ENCODE measurements at regions not wholly inside any gene's neighbourhood (a gene's known extent, or its start where the extent isn't known, plus 50 kb on each side); places are given as distances from the start of the nearest gene placed in this dataset.

DNA sequence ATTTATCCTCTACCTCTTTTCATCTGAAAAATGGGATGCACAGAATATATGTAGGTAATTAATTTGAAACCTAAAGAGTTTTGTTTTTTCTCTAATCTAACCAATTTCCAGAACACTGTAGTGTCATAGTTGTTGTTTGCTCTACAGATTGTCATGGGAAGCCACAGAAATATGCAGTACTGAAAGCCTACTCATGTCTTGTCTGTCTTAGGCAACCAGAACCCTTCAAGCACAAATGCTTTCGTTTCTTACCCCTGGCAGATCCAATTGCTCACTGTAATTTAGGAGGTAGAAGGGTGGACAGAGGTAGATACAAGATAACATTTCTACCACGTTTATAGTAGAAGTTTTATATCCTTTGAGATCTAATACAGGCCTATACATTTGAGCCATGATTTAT is 330.2 kb upstream of the NOVA1 start:
- no peak for DNase-seq (ENCODE audit: low spot score)

DNA sequence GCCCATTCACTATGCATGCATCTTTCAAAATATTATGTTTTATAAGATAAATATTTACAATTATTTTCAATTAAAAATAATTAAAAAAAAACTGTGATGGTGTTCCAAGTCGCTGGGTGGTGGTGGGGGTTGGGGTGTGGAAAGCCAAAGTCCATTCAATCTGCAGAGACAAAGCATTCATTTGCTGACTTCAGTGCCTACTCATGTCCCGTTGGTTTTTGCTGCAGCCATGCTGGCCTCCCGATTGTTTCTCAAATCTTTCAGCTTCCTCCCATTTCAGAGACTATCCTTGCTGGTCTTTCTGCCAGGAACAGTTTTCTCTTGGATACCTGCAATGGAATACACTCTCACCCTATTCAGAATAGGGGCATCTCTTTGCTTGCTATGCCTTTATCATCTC is 331.5 kb upstream of the NOVA1 start:
- no peak for DNase-seq (ENCODE audit: low spot score)

DNA sequence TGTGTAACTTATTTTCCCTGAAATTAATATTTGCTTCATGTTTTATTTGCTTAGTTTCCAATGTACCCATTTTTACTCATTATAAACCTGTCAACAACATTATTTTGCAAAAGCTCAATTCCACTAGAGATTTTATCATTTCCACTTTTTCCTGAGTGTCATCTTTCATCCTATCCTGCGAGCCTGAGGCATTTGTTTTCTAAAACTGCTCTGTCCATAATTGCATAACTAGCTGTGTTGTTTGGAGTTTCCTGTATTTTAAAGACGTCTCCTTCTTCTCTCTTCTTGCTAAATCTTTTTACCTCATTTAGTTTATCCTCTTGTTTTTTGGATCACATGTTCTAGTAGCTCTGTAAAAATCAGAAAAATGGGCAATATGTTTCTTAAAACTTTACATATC is 332.7 kb upstream of the NOVA1 start:
- DNase-seq (ENCODE audit: low spot score), result no peak

DNA sequence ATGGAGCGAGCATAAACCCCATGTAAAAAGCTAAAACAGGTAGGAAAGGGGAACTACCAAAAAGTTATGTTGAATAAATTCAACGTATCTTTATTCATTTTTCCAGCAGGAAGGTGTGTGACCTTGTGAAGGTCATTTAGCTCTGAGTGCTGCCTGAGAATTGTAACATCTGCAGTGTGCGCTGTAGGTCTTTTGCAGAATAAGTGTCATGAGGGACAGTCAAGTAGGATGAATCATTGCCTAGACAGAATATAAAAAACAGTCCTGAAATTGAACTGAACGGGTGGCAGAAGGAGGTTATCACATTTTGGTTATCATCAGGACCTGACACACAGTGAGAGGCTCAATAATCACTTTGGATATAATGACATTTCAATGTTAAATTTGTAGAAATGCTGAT is 334.8 kb upstream of the NOVA1 start:
- DNase-seq (ENCODE audit: low spot score), result no peak

DNA sequence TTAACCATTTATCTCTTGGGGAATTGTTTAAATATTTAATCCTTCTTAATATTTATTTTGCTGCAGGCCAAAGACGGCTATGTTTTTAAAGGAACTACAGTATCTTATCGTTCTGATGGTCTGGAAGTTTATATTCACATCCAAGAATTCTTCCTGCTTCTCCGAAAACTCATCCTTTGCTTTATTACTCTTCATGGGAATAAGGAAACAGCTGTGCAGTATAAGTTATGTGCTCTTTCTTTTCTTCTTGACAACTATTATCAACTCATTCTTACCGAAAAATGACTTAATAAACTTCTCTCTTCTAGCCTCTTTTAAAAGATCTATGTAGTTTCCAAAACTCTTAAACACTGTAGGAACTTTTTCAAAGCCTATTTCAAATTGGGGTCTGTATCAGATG is 335.6 kb upstream of the NOVA1 start:
- no peak for DNase-seq (ENCODE audit: low spot score)

DNA sequence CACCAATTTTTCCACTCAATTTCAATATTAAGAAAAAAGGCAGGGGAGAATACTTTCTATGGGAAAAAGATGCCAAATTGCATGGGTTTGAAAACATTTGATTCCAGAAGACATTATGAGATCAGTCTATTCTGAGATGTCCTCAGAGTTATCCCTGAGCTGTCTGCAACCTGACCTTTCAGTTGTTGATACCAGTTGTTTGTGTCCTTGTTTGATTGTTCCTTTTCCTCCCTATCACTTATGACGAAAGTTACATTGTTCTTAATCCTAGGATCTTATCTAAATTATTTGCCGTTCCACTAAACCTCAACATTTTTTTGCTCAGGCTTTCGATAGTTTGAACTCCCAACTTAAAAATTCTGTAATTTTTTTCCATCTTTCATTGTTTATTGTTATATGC is 336.3 kb upstream of the NOVA1 start:
- DNase-seq (ENCODE audit: low spot score), result no peak

DNA sequence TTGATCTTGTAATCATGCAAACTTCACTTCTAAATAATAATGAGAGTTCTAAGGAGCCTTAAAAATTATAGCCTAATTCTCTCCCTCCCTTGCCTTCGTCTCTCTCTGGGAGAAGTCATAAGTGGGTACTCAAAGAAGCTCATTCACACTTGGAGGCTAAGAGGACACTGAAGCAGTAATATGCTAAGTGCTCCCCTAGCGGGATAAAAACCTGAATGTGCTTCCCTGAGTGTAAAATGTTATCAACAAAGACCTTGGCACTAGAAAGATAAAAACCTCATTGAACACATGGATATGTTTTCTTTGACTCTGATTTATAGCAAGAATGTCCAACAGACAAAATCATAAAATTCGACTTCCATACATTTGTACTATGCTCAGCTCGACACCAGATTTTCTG is 337.9 kb upstream of the NOVA1 start:
- no peak for DNase-seq (ENCODE audit: low spot score)

DNA sequence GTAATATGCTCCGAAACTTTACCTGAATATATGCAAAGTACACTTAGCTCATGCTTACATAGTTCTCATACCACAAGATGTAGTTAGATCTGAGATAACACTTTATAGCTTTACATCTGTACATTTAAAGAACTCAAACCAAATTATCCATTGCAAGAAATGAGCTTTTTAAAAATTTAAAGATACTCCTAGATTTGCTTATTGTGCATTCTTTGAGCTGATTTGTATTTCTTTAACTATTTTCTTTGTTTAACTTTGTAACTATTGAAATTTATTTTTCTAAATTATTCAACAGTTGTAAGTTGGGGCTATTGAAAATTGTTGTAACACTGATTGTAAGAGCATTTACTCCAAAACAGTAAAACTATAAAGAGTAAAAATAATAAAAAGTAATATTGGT is 340.2 kb upstream of the NOVA1 start:
- no peak for DNase-seq (ENCODE audit: low spot score)

DNA sequence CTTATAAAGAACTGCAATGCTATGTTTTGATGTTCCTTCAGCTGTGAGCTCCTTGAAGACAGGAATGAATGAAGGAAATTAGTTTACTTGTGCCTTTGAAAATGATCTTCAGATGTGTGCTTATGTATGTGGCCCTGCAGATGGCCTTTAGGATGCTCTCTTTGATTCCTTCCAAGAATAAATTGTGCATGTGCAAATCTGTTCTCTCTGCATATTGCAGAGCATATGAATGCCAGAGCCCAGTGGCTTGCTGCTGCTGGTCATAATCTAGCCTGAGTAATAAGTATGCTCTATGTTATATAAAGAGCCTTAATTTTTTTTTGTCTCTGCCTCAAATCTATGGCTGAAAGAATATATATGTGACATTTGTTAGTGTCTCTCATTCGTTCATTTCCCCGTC is 341.9 kb upstream of the NOVA1 start:
- no peak for DNase-seq (ENCODE audit: low spot score)

DNA sequence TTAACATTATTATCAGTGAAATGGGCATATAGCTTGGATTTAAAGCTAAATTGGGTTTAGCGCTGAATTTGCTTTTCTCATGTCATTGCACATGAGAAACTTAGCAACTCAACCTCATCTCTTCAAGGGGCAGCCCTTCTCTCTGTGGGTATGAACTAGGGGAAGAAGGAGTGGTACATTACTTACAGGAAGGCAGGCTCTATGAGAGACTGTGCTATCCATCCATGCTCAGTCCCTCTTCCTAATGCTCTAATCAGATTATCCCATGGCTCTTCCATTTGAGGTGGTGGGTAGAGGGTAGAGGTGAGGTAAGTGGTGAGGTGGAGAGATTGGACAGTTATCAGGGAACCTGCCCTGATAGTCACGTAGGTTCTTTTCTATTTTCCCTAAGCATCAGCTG is 343.7 kb upstream of the NOVA1 start:
- DNase-seq (ENCODE audit: low spot score), result no peak

DNA sequence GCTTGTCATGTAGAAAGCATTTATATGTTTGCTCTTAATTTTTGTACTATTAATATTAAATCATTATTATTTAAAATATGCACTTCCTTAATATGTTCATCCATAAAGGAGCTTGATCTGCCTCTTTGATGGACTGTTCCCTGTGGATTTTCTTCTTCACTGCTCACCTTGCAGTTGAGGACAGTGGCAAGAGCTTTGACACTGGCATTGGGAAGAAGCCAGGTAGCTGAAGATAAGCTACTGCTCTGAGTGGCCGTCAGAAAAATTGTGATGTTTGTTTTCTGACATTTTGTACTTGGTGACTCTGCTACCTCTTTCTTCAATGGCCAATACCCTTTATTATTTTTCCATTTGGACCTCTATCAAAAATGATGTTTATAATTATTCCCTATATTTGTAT is 349.4 kb upstream of the NOVA1 start:
- no peak for DNase-seq (ENCODE audit: low spot score)

DNA sequence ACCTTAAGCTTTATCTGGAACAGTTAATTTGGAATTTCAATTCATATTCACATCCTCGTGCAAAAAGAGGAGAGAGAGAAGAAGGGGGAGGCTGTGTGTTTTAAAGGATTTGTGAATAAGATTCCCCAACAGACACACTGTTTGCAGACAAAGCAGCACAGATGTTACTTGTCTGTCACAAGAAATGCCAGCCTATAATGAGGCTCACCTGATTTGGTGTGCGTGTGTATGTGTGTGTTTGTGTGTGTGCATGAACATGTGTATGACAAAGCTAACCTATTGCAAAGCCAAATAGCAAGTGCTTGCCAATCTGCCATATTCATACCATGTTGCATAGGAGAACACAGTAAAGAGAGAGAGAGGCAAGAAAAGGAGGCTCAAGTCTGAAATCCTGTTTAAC is 361.6 kb upstream of the NOVA1 start:
- DNase-seq (ENCODE audit: low spot score), result no peak

DNA sequence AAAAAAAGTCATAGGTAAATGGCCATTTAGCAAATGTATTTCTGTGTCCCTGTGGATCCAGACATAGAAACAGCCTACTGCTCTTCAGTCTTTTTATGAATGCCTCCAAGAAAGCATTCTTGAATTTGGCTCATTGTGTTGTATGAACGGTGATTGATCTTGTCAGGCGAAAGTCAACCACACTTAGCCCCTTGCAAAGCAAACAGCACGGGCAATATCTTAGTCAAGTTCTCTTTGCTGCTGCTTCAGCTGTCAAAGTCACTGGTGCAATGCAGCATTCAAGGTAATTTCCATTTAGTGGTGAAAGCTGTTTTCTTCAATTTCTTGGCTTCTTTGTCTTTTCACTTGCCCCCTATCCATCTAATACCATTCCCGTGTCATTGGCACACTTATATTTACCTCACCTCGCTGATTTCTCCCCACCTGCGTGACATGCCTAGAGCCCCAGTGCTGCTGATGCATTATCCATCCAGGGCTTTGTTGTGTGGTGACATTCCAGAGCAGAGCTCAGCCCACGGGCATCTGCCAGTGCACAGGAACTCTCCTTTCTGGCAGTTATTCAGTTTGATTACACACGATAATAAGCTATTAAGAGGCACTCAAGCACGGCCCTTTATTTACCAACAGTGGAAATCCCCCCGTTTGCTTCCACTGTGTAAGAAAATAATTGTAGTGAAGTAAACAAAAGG is 362.3 kb upstream of the NOVA1 start:
- no peak for DNase-seq (ENCODE audit: low spot score)

DNA sequence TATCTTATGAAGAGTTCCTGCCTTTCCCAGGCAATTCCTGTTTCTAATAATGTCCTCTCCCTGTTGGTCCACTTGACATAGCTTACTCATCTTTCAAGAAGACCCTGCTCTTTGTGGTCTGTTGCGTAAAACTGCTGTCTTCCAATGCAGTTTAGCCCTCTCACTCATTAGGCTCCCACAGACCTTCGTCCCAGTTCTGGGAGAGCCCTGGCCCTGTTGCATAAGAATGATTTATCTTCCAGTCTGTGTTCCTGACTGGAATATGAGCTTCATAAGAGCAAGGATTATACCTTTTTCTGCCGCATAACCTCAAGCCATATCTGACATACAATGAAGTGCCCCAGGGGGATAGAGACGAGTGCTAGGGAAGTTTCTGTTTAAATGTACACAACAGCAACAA is 365.9 kb upstream of the NOVA1 start:
- no peak for DNase-seq (ENCODE audit: low spot score)

DNA sequence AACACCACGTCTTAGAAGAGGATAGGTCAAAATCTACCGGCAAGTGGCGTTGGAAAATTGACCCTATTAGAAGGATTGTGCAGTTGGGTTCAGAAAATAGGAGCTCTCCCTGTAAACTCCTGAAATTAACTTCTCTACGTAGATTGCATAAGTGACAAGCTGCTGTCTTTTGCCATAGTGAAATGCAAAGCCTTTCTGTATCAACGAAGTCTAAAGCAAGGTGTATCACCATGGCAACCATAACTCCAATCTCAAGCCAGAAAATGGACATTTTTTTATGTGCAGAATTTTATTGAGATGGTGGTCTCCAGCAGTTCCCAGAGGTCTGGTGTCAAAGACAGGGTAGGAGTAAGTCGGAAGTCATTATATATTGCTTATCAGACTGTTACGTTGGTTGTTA is 367.7 kb upstream of the NOVA1 start:
- DNase-seq (ENCODE audit: low spot score), result no peak

DNA sequence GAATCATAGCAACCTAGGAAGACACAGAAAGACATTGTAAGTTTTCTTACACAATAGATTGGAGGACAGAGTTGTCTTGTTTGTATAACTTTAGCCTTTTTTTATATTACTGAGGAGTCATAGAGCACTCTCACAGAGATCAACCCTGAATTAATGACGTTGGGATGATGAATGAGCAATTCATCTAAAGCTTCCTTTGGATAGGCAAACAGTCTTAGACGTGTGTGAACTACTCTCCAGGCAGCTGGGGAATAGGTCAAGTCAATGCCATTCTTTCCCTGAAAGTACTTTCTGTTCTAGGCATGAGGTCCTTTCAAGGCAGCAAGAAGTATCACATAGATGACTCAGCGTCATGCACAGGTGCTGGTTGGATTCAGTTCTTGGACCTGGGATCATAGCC is 369.1 kb upstream of the NOVA1 start:
- DNase-seq (ENCODE audit: low spot score), result no peak

DNA sequence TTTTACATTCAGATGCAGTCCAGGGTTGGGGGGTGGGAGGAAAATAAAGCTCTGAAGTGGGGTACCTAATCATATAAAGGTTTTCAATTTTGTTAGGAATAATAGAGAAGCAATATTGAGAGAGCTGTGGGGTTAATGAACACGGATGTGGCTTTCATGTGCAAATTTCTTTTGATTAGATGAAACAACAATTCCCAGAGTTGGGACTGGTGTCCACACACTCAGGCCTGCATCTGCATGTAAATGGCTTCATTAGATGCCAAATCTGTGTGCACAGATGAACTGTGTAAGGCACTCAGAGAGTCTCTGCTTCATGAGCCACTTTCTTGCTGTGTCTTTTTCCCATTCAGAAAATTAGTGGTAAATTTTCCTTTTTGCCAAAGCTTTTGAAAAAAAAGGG is 377.1 kb upstream of the NOVA1 start:
- DNase-seq (ENCODE audit: low spot score), result no peak

DNA sequence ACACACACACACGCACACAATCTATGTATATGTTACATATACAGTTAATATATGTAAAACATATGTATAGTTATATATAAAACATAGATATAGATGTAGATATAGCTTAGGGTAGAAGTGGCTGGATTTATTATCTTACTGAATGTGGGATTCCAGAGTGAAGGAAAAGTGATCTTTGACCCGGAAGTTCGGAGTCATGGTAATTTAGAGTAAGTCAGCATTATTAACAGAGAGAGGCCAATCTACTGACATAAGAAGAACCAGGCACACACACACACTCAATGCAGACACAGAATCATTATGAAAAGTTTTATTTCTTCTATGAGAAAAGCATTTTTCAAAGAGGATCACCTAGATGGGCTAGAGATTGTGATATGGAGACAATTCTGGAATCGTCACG is 384.2 kb upstream of the NOVA1 start:
- no peak for DNase-seq (ENCODE audit: low spot score)

DNA sequence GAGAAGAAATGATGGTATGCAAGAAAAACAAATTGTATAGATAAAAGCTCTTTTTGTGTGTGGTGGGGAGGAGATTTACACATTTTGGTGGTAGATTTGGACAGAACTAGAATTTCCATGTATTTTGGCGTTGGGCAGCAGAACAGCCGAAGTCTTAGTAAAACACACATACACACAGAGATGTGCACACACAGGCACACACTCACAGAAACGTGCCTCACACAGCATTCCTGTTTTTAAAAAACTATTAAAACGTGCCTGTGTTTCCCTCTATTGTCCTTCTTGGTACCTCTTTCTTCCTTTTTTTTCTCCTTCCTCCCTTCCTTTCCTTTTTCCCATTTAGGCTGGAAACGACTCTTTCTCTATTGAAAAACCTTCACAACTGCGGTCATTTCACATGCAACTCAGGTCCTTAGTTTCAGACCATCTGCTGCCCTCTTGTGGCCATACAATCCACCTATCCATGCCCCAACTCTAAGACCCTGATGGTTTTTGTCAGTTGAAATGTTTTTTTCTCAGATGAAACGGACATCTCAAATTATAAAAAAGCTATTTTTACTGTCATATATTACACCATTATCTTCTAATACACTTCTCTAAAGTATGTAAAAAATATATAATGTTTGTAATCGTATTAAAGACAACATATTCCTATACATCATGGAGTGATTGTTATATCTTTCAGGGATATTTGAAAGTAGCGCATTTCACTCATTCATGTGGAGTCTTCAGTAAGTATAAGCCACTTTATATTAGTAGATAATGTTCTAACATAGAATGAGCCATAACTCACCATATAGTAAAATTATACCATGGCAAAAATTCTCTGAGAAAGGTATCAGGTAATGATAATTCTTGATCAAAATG is 386.7 kb upstream of the NOVA1 start:
- peak; percentile 18 for DNase-seq (ENCODE audit: low spot score)

DNA sequence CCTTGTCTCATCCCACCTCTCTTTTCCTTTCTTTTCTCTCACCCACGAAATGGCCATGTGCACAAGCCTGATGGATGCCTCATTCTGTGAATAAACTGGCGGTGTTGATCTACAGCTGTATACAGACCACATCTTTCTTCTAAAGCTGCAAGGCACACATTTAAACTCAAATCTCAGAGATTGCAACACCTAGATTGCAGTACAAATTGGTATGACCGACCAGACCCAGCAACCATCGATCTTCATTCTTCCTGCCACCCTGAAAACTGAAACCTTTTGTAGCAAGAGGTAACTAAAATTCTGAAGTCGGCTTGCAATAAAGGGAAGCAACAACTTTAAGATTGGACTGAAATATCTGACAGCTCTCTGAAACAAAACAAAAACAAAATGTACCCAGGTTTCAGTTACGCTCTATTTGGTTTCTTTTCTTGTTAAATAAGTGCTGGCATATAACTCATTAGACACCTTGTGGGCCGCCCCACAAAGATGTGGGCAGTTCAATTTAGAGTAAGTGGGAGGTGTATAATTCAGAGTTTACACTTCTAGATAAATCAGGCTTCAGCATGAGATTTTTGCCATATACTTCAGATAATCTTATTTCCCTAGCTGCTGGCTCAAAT is 390.0 kb upstream of the NOVA1 start:
- DNase-seq (ENCODE audit: low spot score), result no peak

DNA sequence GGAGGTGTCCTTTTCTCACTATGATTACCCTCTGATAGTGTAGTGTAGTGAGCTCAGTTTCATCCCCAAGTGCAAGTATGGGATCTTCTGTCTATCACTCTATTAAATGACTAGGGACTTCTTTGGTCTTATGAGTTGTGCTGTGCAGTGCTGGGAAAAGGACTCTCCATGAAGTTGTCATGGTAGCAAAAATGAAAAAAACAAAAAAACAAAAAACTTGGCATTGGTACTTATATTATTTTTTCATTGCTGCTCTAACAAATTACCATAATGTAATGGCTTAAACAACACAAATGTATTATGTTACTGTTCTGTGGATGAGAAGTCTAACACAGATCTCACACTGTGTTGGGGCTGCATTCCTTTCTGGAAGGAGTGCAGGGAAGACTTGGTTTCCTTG is 393.1 kb upstream of the NOVA1 start:
- DNase-seq (ENCODE audit: low spot score), result no peak

DNA sequence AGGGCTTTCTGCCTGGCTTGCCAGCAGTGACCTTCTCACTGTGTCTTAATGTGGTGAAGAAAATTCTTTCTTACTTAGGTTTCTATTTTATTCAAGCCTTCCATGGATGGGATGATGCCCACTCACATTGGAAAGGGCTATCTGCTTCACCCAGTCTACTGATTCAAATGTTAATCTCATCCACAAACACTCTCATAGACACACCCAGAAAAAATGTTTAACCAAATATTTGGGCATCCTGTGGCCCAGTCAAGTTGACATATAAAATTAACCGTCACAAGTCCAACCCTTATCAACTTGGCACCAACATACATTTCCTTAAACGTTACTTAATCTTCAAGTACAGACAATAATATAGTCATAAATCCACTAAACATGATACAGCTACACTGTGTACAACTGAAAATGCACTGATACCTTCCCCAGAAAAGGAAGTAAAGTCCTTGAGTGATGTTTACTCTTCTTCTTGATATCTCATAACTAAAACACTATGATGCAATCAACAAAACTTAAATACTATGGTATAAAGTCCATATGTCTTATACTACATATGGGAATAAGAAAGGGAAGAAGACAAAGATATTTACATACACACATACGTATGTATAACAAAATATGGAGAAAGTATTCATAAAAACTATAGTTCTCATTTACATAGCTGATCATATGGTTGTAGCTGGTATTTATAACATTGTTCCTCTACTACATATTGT is 394.7 kb upstream of the NOVA1 start:
- DNase-seq (ENCODE audit: low spot score), result no peak

DNA sequence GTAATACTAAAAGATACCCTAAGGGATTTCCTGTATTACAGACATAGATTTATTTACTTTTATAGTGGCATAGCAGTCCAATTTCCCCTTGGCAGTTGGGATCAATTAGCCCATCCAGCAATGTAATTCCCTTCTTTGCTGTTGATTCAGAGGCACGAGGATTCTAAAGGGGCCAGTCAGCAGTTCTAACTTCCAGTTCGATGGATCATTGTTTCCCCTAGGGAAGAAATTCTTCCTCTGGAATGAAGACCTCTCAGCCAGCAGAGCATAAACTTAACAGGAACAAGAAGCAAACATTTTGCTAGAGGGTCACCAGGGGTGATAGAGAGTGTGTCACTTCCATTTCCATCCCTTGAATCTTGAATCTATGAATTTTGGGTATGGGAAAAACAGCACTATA is 395.7 kb upstream of the NOVA1 start:
- no peak for DNase-seq (ENCODE audit: low spot score)

Data from GM03348 (cell line).